Mucosa of rectum (tissue), 2 donors: ENCODE measurements at regions not wholly inside any gene's neighbourhood (a gene's known extent, or its start where the extent isn't known, plus 50 kb on each side); places are given as distances from the start of the nearest gene placed in this dataset.

Experiments
- H3K27ac ChIP-seq, 2 donors: one replicate each; pipeline ENCODE4 v1.7.0; 2013; ENCODE audit warnings: inconsistent platforms in 2 of 2, low read depth in 2 of 2, low read length in 2 of 2
- H3K27me3 ChIP-seq, 2 donors: one replicate each; pipeline ENCODE4 v1.7.0; 2013; ENCODE audit warnings: low read length in 2 of 2; ENCODE audit not compliant: control insufficient read depth in 2 of 2, insufficient read depth in 2 of 2
- H3K36me3 ChIP-seq, 2 donors: one replicate each; pipeline ENCODE4 v1.7.0; 2013; ENCODE audit warnings: low read length in 2 of 2; ENCODE audit not compliant: control insufficient read depth in 2 of 2, insufficient read depth in 2 of 2
- H3K4me1 ChIP-seq, 2 donors: one replicate each; pipeline ENCODE4 v1.7.0; 2013; ENCODE audit warnings: low read length in 2 of 2, mild to moderate bottlenecking in 1 of 2; ENCODE audit not compliant: control insufficient read depth in 2 of 2, insufficient read depth in 2 of 2
- H3K4me3 ChIP-seq, 2 donors: one replicate each; pipeline ENCODE4 v1.7.0; 2013; ENCODE audit warnings: low read length in 2 of 2
- H3K9ac ChIP-seq, 2 donors: one replicate each; pipeline ENCODE4 v1.7.0; 2013; ENCODE audit warnings: low read length in 2 of 2, low read depth in 1 of 2, mild to moderate bottlenecking in 1 of 2
- H3K9me3 ChIP-seq, 2 donors: one replicate each; pipeline ENCODE4 v1.7.0; 2013; ENCODE audit warnings: low read length in 2 of 2; ENCODE audit not compliant: control insufficient read depth in 2 of 2
- donor health status: healthy.
- donor health status: Normal muscosa, but diverticular disease.

GRCh38 chrX:13911586-13911985 lies 94.7 kb upstream of the GPM6B start:
- H3K36me3 ChIP-seq = no peaks in the 10 kb centered on the region
- H3K4me1 ChIP-seq = no peaks in the 10 kb centered on the region
- no peaks in the 10 kb centered on the region for H3K9me3 ChIP-seq
- no peak overlapping the region for H3K27ac ChIP-seq
- no peak overlapping the region for H3K4me3 ChIP-seq
- no peak overlapping the region for H3K9ac ChIP-seq
- no peaks in the 10 kb centered on the region for H3K27me3 ChIP-seq

GRCh38 chrX:13906093-13906492 lies 89.2 kb upstream of the GPM6B start:
- no peak overlapping the region for H3K27ac ChIP-seq
- peaks cover 0 to 7% of the 10 kb centered on the region in 2 donors for H3K27me3 ChIP-seq
- H3K4me1 ChIP-seq = no peaks in the 10 kb centered on the region
- no peak overlapping the region for H3K9ac ChIP-seq
- H3K4me3 ChIP-seq = no peak overlapping the region
- H3K9me3 ChIP-seq = no peaks in the 10 kb centered on the region
- no peaks in the 10 kb centered on the region for H3K36me3 ChIP-seq

GRCh38 chrX:13903405-13903804 lies 86.5 kb upstream of the GPM6B start:
- Histone ChIP-seq H3K27me3 (peaks cover 0 to 13% of the 10 kb centered on the region in 2 donors), H3K9me3 (no peaks in the 10 kb centered on the region), H3K4me1 (no peaks in the 10 kb centered on the region), H3K4me3 (no peak overlapping the region), H3K27ac (no peak overlapping the region), H3K36me3 (no peaks in the 10 kb centered on the region), H3K9ac (no peak overlapping the region)

GRCh38 chrX:13902406-13902805 lies 85.5 kb upstream of the GPM6B start:
- no peak overlapping the region for H3K9ac ChIP-seq
- H3K27ac ChIP-seq = no peak overlapping the region
- H3K9me3 ChIP-seq = no peaks in the 10 kb centered on the region
- H3K4me3 ChIP-seq = no peak overlapping the region
- H3K27me3 ChIP-seq = peaks cover 3 to 13% of the 10 kb centered on the region in 2 donors
- H3K36me3 ChIP-seq = no peaks in the 10 kb centered on the region
- no peaks in the 10 kb centered on the region for H3K4me1 ChIP-seq

GRCh38 chrX:13901354-13901753 lies 84.5 kb upstream of the GPM6B start:
- no peak overlapping the region for H3K9ac ChIP-seq
- H3K27ac ChIP-seq = no peak overlapping the region
- no peaks in the 10 kb centered on the region for H3K4me1 ChIP-seq

GRCh38 chrX:13900351-13900750 lies 83.5 kb upstream of the GPM6B start:
- H3K27ac ChIP-seq = no peak overlapping the region

More at GRCh38 chrX:13901354-13901753, 84.5 kb upstream of the GPM6B start:
- Histone ChIP-seq H3K9me3 (no peaks in the 10 kb centered on the region), H3K27me3 (peaks cover 3 to 13% of the 10 kb centered on the region in 2 donors), H3K36me3 (no peaks in the 10 kb centered on the region), H3K4me3 (no peak overlapping the region)

GRCh38 chrX:13899607-13900006 lies 82.7 kb upstream of the GPM6B start:
- no peak overlapping the region for H3K4me3 ChIP-seq
- H3K36me3 ChIP-seq = no peaks in the 10 kb centered on the region
- H3K27ac ChIP-seq = no peak overlapping the region

More at GRCh38 chrX:13900351-13900750, 83.5 kb upstream of the GPM6B start:
- peaks cover 3 to 13% of the 10 kb centered on the region in 2 donors for H3K27me3 ChIP-seq
- no peaks in the 10 kb centered on the region for H3K9me3 ChIP-seq
- no peak overlapping the region for H3K4me3 ChIP-seq
- H3K36me3 ChIP-seq = no peaks in the 10 kb centered on the region
- no peak overlapping the region for H3K9ac ChIP-seq
- no peaks in the 10 kb centered on the region for H3K4me1 ChIP-seq

GRCh38 chrX:13898603-13899002 lies 81.7 kb upstream of the GPM6B start:
- H3K4me3 ChIP-seq = no peak overlapping the region
- H3K27me3 ChIP-seq = peaks cover 8 to 13% of the 10 kb centered on the region in 2 donors
- no peak overlapping the region for H3K9ac ChIP-seq
- no peaks in the 10 kb centered on the region for H3K9me3 ChIP-seq
- H3K27ac ChIP-seq = no peak overlapping the region
- no peaks in the 10 kb centered on the region for H3K36me3 ChIP-seq
- no peaks in the 10 kb centered on the region for H3K4me1 ChIP-seq

More at GRCh38 chrX:13899607-13900006, 82.7 kb upstream of the GPM6B start:
- Histone ChIP-seq H3K27me3 (peaks cover 3 to 13% of the 10 kb centered on the region in 2 donors), H3K9me3 (no peaks in the 10 kb centered on the region), H3K4me1 (no peaks in the 10 kb centered on the region), H3K9ac (no peak overlapping the region)

GRCh38 chrX:13898083-13898482 lies 81.2 kb upstream of the GPM6B start:
- peaks cover 8 to 9% of the 10 kb centered on the region in 2 donors for H3K27me3 ChIP-seq
- H3K4me3 ChIP-seq = no peak overlapping the region
- no peaks in the 10 kb centered on the region for H3K4me1 ChIP-seq
- no peak overlapping the region for H3K9ac ChIP-seq
- H3K9me3 ChIP-seq = no peaks in the 10 kb centered on the region
- no peaks in the 10 kb centered on the region for H3K36me3 ChIP-seq
- H3K27ac ChIP-seq = no peak overlapping the region

GRCh38 chrX:13897566-13897965 lies 80.7 kb upstream of the GPM6B start:
- peaks cover 6 to 13% of the 10 kb centered on the region in 2 donors for H3K27me3 ChIP-seq
- no peaks in the 10 kb centered on the region for H3K36me3 ChIP-seq
- H3K9ac ChIP-seq = no peak overlapping the region
- no peaks in the 10 kb centered on the region for H3K4me1 ChIP-seq
- no peak overlapping the region for H3K4me3 ChIP-seq
- no peaks in the 10 kb centered on the region for H3K9me3 ChIP-seq
- no peak overlapping the region for H3K27ac ChIP-seq
